ENCODE measurements at regions not wholly inside any gene's neighbourhood (a gene's known extent, or its start where the extent isn't known, plus 50 kb on each side); places are given as distances from the start of the nearest gene placed in this dataset.

DNA sequence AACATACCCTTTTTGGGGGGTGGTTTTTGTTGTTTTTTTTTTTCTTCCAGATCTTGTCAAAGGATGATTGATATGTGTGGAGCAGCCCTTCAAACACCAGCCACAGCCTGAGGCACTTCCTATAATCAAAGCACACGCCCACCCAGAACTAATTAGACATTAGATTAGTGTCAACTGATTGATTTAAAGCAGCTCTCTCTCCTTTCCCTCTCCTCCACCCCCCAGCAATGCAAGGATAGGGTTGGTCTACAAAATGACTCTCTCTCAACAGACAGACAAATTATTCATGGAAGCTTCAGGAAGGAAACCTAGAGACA lies 250.3 kb upstream of the SOX9 start:
- TF ChIP-seq, protein P1, sequence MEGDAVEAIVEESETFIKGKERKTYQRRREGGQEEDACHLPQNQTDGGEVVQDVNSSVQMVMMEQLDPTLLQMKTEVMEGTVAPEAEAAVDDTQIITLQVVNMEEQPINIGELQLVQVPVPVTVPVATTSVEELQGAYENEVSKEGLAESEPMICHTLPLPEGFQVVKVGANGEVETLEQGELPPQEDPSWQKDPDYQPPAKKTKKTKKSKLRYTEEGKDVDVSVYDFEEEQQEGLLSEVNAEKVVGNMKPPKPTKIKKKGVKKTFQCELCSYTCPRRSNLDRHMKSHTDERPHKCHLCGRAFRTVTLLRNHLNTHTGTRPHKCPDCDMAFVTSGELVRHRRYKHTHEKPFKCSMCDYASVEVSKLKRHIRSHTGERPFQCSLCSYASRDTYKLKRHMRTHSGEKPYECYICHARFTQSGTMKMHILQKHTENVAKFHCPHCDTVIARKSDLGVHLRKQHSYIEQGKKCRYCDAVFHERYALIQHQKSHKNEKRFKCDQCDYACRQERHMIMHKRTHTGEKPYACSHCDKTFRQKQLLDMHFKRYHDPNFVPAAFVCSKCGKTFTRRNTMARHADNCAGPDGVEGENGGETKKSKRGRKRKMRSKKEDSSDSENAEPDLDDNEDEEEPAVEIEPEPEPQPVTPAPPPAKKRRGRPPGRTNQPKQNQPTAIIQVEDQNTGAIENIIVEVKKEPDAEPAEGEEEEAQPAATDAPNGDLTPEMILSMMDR (conservative IDR thresholded peaks at IDR 0.05; ENCODE audit: low read depth, low read length) = no peak
- TF ChIP-seq POLR2A (IDR thresholded peaks at IDR 0.05; ENCODE audit: low read depth, low read length) (no peak), MXI1 (IDR thresholded peaks at IDR 0.05; ENCODE audit: borderline replicate concordance, low read depth, low read length) (no peak), RCOR1 (IDR thresholded peaks at IDR 0.05; ENCODE audit: insufficient replicate concordance, low read length) (no peak), RAD21 (IDR thresholded peaks at IDR 0.05; ENCODE audit: low read length) (no peak), NFE2L2 (IDR thresholded peaks at IDR 0.05; ENCODE audit: low read depth, low read length) (no peak), BHLHE40 (IDR thresholded peaks at IDR 0.05; ENCODE audit: low read depth, low read length) (no peak), CEBPB (IDR thresholded peaks at IDR 0.05; ENCODE audit: low read depth, low read length) (no peak), SMC3 (IDR thresholded peaks at IDR 0.05; ENCODE audit: low read depth, low read length) (no peak)

All from IMR-90 (cell line).